ENCODE measurements at regions not wholly inside any gene's neighbourhood (a gene's known extent, or its start where the extent isn't known, plus 50 kb on each side); places are given as distances from the start of the nearest gene placed in this dataset.

DNA sequence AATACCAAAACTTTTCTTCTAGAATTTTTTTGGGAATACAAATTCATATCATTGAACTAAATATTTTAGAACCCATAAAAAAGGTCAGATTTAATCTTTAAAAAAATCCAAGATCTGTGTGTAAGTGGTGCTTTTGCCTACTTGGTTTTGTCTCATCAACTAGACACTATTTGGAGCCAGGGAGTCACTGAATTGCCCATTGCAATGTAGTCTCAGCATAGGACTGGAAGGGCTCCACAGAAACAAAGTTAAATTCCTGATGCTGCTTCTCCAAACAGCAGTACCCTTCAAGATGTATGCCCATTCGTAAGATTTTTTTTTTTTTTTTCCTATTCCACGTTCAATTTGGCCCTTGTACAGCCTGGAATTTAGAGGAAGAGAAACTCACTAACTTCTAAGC is 208.0 kb upstream of the MPDZ start:
- no peaks in the 10 kb centered on the region for H3K27me3 ChIP-seq
- no peaks in the 10 kb centered on the region for H3K9me3 ChIP-seq
- WGBS, 2 donors: 32 to 35% methylated on average over 2 of the region's 2 CpGs
- no peak for DNase-seq
- peak overlapping the region in 2 of 3 donors; percentile 8 to 29 for H3K27ac ChIP-seq
- peaks cover 7% of the 10 kb centered on the region in 2 donors for H3K4me1 ChIP-seq
- intact Hi-C loops (cut with DNase I): no loop called here
- H3K4me3 ChIP-seq (replicated peaks in 1 of 3): no peak overlapping the region
- no peaks in the 10 kb centered on the region for H3K36me3 ChIP-seq
- TF ChIP-seq CTCF (IDR thresholded peaks at IDR 0.05) (no peak), POLR2A (IDR thresholded peaks at IDR 0.05) (no peak)

GRCh38 chr9:13487071-13487470 is 207.6 kb upstream of the MPDZ start:
- Histone ChIP-seq H3K4me3 (replicated peaks in 1 of 3) (no peak overlapping the region), H3K4me1 (peaks cover 7% of the 10 kb centered on the region in 2 donors), H3K9me3 (no peaks in the 10 kb centered on the region), H3K27me3 (no peaks in the 10 kb centered on the region), H3K27ac (peak overlapping the region in 1 of 3 donors; percentile 8), H3K36me3 (no peaks in the 10 kb centered on the region)
- intact Hi-C loops (cut with DNase I): no loop called here
- no peak for DNase-seq
- 92 to 93% methylated on average over 5 of the region's 5 CpGs for WGBS, 2 donors
- TF ChIP-seq CTCF (IDR thresholded peaks at IDR 0.05) (no peak), POLR2A (IDR thresholded peaks at IDR 0.05) (no peak)

DNA sequence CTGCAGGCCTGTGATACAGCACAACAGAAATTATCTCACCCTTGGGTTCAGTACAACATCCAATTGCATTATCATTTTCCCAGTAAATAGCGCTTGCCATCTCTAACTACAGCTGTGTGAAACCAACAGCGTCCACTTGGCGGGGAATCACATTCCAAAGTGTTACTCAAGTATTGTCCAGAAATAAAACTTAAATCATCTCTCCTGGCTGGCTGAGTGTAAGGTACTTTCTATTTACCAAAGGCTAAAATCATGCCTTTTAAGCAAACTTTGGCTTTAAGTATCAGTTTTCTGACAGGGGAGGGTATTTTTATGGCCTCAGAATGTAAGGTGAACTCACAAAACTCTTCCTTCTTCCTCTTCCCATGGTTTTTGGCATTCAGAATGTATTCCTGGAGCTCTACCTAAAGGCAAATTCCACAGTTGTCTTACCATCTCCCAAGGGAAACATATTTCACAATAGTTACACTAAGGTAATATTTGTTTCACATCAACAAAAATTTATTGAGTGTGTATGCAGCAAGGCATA is 205.6 kb upstream of the MPDZ start:
- Histone ChIP-seq H3K9me3 (no peaks in the 10 kb centered on the region), H3K4me1 (peaks cover 7% of the 10 kb centered on the region in 2 donors), H3K27me3 (no peaks in the 10 kb centered on the region), H3K27ac (peak overlapping the region in 1 of 3 donors; percentile 40), H3K36me3 (no peaks in the 10 kb centered on the region), H3K4me3 (replicated peaks in 1 of 3) (no peak overlapping the region)
- no peak for TF ChIP-seq POLR2A (IDR thresholded peaks at IDR 0.05)
- TF ChIP-seq CTCF (IDR thresholded peaks at IDR 0.05): peak in 4 of 6 experiments; percentile 5 to 37 (median 18)
- peak; percentile 47 to 70 for DNase-seq
- 49 to 66% methylated on average over 3 of the region's 3 CpGs for WGBS, 2 donors
- intact Hi-C loops (cut with DNase I): no loop called here

GRCh38 chr9:13484186-13484585 is 204.7 kb upstream of the MPDZ start:
- no peak for DNase-seq
- intact Hi-C loops (cut with DNase I): no loop called here
- Histone ChIP-seq H3K4me1 (peaks cover 7% of the 10 kb centered on the region in 2 donors), H3K4me3 (replicated peaks in 1 of 3) (no peak overlapping the region), H3K36me3 (no peaks in the 10 kb centered on the region), H3K27ac (peak overlapping the region in 1 of 3 donors; percentile 5), H3K9me3 (no peaks in the 10 kb centered on the region), H3K27me3 (no peaks in the 10 kb centered on the region)
- TF ChIP-seq CTCF (IDR thresholded peaks at IDR 0.05): no peak
- no peak for TF ChIP-seq POLR2A (IDR thresholded peaks at IDR 0.05)
- WGBS, 2 donors: 90 to 96% methylated on average over 3 of the region's 3 CpGs

GRCh38 chr9:13481274-13481673 is 201.8 kb upstream of the MPDZ start:
- Histone ChIP-seq H3K4me1 (peaks cover 0 to 7% of the 10 kb centered on the region in 2 donors), H3K4me3 (replicated peaks in 1 of 3) (no peak overlapping the region), H3K27ac (no peak overlapping the region), H3K27me3 (no peaks in the 10 kb centered on the region), H3K36me3 (no peaks in the 10 kb centered on the region), H3K9me3 (no peaks in the 10 kb centered on the region)
- DNase-seq: no peak
- intact Hi-C loops (cut with DNase I): no loop called here
- TF ChIP-seq POLR2A (IDR thresholded peaks at IDR 0.05): no peak
- TF ChIP-seq CTCF (IDR thresholded peaks at IDR 0.05): no peak

All from thyroid gland (tissue), 4 donors.